ENCODE measurements at regions not wholly inside any gene's neighbourhood (a gene's known extent, or its start where the extent isn't known, plus 50 kb on each side); places are given as distances from the start of the nearest gene placed in this dataset.
"Not testable (repeated sequence)": the region's sequence is repeated elsewhere in the genome, so short reads cannot be mapped to it uniquely, and the experiment has no call there.

DNA sequence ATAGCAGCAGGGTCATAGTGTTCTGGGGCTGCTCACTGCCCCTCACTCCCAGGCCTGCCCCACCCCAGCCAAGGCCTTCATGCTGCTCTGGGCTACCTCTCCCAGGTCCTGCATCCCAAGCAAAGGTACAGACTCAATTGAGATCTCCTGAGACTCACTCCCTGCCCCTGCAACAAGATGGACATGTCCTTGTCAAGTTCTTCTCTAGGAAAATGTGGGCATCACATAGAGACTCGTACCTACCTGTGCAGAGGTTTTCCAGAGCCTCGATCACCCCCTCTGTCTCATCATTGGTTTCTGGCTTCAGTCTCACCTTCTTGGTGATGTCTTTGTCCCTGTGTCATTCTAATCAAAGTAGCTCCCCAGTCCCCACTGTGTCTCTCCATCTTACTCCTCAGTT is 71.8 kb upstream of the UCN3 start:
- not testable (repeated sequence) for TF ChIP-seq POLR2AphosphoS5 (IDR thresholded peaks at IDR 0.05; ENCODE audit: borderline replicate concordance, low read depth, low read length); EZH2 (IDR thresholded peaks at IDR 0.05); FOXP2 (optimal IDR thresholded peaks at IDR 0.05; ENCODE audit: control extremely low read depth, extremely low read length, insufficient read depth)
